Tibial artery (tissue), 4 donors: ENCODE measurements at regions not wholly inside any gene's neighbourhood (a gene's known extent, or its start where the extent isn't known, plus 50 kb on each side); places are given as distances from the start of the nearest gene placed in this dataset.

Experiments
- DNase-seq, 2 donors: peaks; one replicate each; pipeline ENCODE4 v3.0.0-alpha.2; 2019
- H3K27ac ChIP-seq, 2 donors: fragments of 200-600 bp; sonication (generic) in 1 of 2; 1 replicate in 1 of 2; 2 replicates in 1 of 2; pipeline ENCODE4 v1.5.1; 2018 to 2019; ENCODE audit warnings: mild to moderate bottlenecking in 1 of 2
- H3K27me3 ChIP-seq, 2 donors: fragments of 200-600 bp; sonication (generic) in 1 of 2; one replicate each; pipeline versions ENCODE4 v1.5.1 to v1.6.0; 2016 to 2019
- H3K36me3 ChIP-seq, 3 donors: fragments of 200-600 bp; sonication (generic) in 2 of 3; one replicate each; pipeline ENCODE4 v1.5.1; 2016 to 2019; ENCODE audit warnings: mild to moderate bottlenecking in 2 of 3
- H3K4me1 ChIP-seq, 4 donors: fragments of 200-600 bp; sonication (generic) in 2 of 4; 1 replicate in 3 of 4; 2 replicates in 1 of 4; pipeline ENCODE4 v1.5.1; 2016 to 2019
- H3K4me3 ChIP-seq, 2 donors: fragments of 200-600 bp; sonication (generic) in 1 of 2; 1 replicate in 1 of 2; 2 replicates in 1 of 2; pipeline ENCODE4 v1.5.1; 2018 to 2019; ENCODE audit warnings: mild to moderate bottlenecking in 2 of 2
- H3K9me3 ChIP-seq, 3 donors: fragments of 200-600 bp; sonication (generic) in 1 of 3; one replicate each; pipeline ENCODE4 v1.5.1; 2016 to 2019
- CTCF ChIP-seq, 2 experiments: fragments of 200-600 bp in 1 of 2; fragments of 450-650 bp in 1 of 2; IDR thresholded peaks; one replicate each; pipeline ENCODE4 v1.5.1; 2017 to 2019; ENCODE audit warnings: antibody characterized with exemption in 2 of 2, mild to moderate bottlenecking in 1 of 2, moderate library complexity in 1 of 2
- intact Hi-C: fragments of 100-400 bp; cut with DNase I; formaldehyde crosslinking; loops from one replicate; pipeline ENCODE4 v1.15.0; 2023; ENCODE audit warnings: low total_unique reads

GRCh38 chr21:26753822-26754221, 91.4 kb downstream of the ADAMTS1 start:
- H3K4me1 ChIP-seq = no peaks in the 10 kb centered on the region
- no peaks in the 10 kb centered on the region for H3K9me3 ChIP-seq
- no peak for DNase-seq
- H3K36me3 ChIP-seq = no peaks in the 10 kb centered on the region
- H3K27ac ChIP-seq = no peak overlapping the region
- TF ChIP-seq CTCF (IDR thresholded peaks at IDR 0.05) = no peak
- intact Hi-C loops = no loop called here
- no peaks in the 10 kb centered on the region for H3K27me3 ChIP-seq
- no peak overlapping the region for H3K4me3 ChIP-seq

DNA sequence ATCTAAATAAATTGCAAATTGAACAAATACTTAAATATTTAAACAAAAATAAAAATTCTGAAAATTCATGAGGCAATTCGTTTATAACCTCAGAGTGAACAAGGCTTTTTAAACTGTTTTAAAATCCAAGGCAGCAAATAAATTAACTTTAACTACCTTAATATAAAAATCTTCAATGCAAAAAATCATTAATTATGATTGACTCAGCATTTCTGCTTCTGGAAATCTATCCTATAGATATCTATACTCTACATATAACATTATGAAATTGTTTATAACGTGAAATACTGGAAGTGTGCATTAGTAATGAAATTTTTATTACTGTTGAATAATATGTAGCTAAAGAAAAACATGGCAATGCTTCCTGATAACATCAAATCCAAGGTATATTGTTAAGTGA, 92.4 kb downstream of the ADAMTS1 start:
- no peaks in the 10 kb centered on the region for H3K9me3 ChIP-seq
- intact Hi-C loops = no loop called here
- no peaks in the 10 kb centered on the region for H3K27me3 ChIP-seq
- H3K4me3 ChIP-seq = no peak overlapping the region
- H3K4me1 ChIP-seq = no peaks in the 10 kb centered on the region
- no peaks in the 10 kb centered on the region for H3K36me3 ChIP-seq
- TF ChIP-seq CTCF (IDR thresholded peaks at IDR 0.05) = no peak
- no peak for DNase-seq
- no peak overlapping the region for H3K27ac ChIP-seq

DNA sequence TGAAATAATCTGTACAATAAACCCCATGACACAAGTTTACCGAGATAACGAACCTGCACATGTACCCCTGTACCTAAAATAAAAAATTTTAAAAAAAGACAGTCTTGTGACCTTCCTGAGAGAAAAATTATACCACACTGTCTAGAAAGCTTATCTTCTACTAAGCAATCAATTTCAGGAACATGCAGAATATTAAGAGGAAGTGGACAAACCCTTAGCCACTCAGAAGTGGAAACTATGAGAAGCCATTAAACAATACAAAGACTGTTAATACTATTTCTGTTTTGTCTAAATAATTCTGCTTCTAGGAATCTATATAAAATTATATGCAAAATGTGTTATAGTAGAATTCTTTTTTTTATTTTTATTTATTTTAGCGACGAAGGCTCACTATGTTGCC, 93.9 kb downstream of the ADAMTS1 start:
- H3K27ac ChIP-seq = no peak overlapping the region
- DNase-seq = no peak
- no peak overlapping the region for H3K4me3 ChIP-seq
- no peaks in the 10 kb centered on the region for H3K36me3 ChIP-seq
- no peak for TF ChIP-seq CTCF (IDR thresholded peaks at IDR 0.05)
- H3K27me3 ChIP-seq = no peaks in the 10 kb centered on the region
- intact Hi-C loops = no loop called here
- H3K9me3 ChIP-seq = no peaks in the 10 kb centered on the region
- no peaks in the 10 kb centered on the region for H3K4me1 ChIP-seq

DNA sequence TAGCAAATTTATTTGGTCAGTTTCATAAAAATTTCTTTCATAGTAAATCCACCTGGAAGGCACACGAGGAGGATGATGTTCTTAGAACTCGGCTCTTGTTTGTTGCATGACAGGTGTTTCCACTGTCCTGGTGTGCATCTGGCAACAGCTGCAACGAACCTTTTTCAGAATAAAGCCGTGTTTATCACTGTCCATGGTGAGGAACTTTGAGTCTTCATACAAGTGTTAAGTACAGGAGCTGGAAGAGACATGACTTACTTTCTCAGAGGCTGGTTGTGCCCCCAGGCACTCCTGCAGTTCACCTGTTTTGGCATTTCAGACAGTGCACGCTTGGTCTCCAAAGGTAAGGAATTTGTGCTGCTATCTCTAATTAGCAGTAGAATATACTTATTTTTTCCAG, 97.1 kb downstream of the ADAMTS1 start:
- Histone ChIP-seq H3K4me3 (no peak overlapping the region), H3K9me3 (no peaks in the 10 kb centered on the region), H3K36me3 (no peaks in the 10 kb centered on the region), H3K4me1 (no peaks in the 10 kb centered on the region), H3K27ac (no peak overlapping the region), H3K27me3 (no peaks in the 10 kb centered on the region)
- DNase-seq = no peak
- intact Hi-C loops = no loop called here
- no peak for TF ChIP-seq CTCF (IDR thresholded peaks at IDR 0.05)

GRCh38 chr21:26747216-26747615, 98.0 kb downstream of the ADAMTS1 start:
- Histone ChIP-seq H3K9me3 (no peaks in the 10 kb centered on the region), H3K4me1 (no peaks in the 10 kb centered on the region), H3K27me3 (no peaks in the 10 kb centered on the region), H3K4me3 (no peak overlapping the region), H3K36me3 (no peaks in the 10 kb centered on the region), H3K27ac (no peak overlapping the region)
- DNase-seq = no peak
- intact Hi-C loops = no loop called here
- no peak for TF ChIP-seq CTCF (IDR thresholded peaks at IDR 0.05)

GRCh38 chr21:26743524-26743923, 101.7 kb downstream of the ADAMTS1 start:
- H3K27ac ChIP-seq = no peak overlapping the region
- DNase-seq = no peak
- no peak overlapping the region for H3K4me3 ChIP-seq
- intact Hi-C loops = no loop called here
- no peaks in the 10 kb centered on the region for H3K4me1 ChIP-seq
- H3K9me3 ChIP-seq = no peaks in the 10 kb centered on the region
- no peaks in the 10 kb centered on the region for H3K36me3 ChIP-seq
- TF ChIP-seq CTCF (IDR thresholded peaks at IDR 0.05) = no peak
- H3K27me3 ChIP-seq = no peaks in the 10 kb centered on the region
